ENCODE measurements at regions not wholly inside any gene's neighbourhood (a gene's known extent, or its start where the extent isn't known, plus 50 kb on each side); places are given as distances from the start of the nearest gene placed in this dataset.
"Not testable (repeated sequence)": the region's sequence is repeated elsewhere in the genome, so short reads cannot be mapped to it uniquely, and the experiment has no call there.

DNA sequence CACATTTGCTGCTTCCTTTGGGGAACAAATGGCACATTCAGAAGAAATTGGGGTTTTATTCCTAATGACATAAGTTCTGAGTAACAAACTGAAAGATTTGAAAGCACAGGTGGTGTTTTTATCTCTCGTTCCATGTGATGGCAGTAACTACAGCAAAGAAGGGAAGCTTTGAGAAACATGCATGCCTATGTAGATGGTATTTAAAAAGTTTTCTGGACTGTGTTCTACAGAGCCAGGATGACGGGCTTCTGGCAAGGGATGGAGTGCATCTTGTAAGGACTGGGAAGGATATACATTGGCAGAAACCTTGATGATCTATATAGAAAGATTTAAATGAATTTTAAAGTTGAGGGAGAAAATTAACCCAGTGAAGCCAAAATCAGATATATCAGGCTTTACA is 362.2 kb upstream of the ROPN1 start:
- H3K4me1 Mint-ChIP-seq = no peaks in the 10 kb centered on the region
- H3K27ac Mint-ChIP-seq = no peak overlapping the region
- no peak overlapping the region for H3K4me3 Mint-ChIP-seq
- DNase-seq = no peak
- no peak for ATAC-seq (ENCODE audit: low read depth in 2 of 2)
- peaks cover 10 to 38% (median 25%) of the 10 kb centered on the region in 3 donors for H3K27me3 Mint-ChIP-seq
- peaks cover 0 to 7% of the 10 kb centered on the region in 2 donors for H3K36me3 Mint-ChIP-seq
- H3K9me3 Mint-ChIP-seq = peaks cover 0 to 12% (median 0%) of the 10 kb centered on the region in 7 donors

DNA sequence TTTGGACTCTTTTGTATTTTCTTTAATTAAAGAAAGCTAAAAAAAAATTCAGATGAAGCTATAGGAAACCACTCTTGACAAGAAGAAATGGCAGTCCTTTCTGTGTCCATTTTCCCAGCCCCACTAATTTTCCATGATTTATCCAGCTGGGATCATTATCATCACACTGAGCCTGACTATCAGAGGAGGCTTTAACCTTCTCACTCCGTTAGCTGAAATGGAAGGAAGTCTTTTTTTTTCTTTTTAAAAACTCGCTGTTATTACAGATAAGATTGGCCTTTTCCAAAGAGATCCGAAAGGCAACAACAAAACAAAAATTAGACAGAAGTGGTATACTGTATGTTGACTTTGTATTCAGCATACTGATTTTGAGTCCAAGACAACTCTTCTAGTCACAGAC is 366.2 kb upstream of the ROPN1 start:
- ATAC-seq (ENCODE audit: low read depth in 2 of 2) = no peak
- Mint-ChIP-seq H3K9me3 (peaks cover 0 to 17% (median 0%) of the 10 kb centered on the region in 7 donors), H3K36me3 (peaks cover 0 to 7% of the 10 kb centered on the region in 2 donors), H3K4me1 (no peaks in the 10 kb centered on the region), H3K27me3 (peaks cover 10 to 52% (median 35%) of the 10 kb centered on the region in 3 donors), H3K27ac (no peak overlapping the region), H3K4me3 (no peak overlapping the region)
- DNase-seq = no peak

DNA sequence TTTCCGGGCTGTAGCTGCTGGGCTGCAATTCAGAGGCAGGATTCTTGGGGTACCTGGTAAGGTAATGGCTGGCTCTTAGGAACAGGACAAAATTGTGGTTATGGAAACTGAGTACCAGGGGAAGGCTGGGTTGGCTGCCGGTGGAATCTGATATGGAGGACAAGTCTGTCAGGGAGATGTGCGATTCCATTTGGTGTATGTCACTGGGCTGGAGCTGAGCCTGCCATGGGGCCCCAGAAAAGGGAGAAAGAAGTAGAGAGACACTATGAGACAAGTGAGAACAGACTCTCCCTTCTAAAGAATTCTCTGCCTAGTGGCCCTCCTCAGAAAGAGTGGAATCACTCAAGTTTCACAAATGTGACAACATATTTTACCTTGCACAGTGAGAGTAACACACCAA is 368.2 kb upstream of the ROPN1 start:
- DNase-seq (no peak), ATAC-seq (ENCODE audit: low read depth in 2 of 2) (no peak)
- Mint-ChIP-seq H3K4me3 (no peak overlapping the region), H3K27ac (no peak overlapping the region), H3K36me3 (peaks cover 0 to 7% of the 10 kb centered on the region in 2 donors), H3K27me3 (peaks cover 10 to 48% (median 38%) of the 10 kb centered on the region in 3 donors), H3K9me3 (peaks cover 0 to 17% (median 0%) of the 10 kb centered on the region in 7 donors), H3K4me1 (no peaks in the 10 kb centered on the region)

DNA sequence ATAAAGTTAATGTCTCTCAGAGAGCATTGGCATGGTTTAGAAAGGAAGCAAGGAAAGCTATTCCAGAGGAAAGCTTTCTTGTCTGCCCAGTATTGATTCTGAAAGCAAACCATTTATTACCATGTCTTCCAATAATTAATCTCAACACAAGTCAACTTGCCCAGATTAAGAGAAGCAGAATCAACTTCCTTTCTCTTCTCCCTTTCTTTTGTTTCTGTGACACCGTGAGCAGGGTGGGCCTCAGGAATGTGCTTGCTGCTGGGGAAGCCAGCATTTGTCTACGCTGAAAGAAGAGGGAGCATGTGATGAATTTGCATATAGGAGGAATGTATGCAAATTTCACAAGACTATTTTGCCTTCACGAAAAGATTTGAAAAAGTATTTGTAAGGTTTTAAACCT is 368.6 kb upstream of the ROPN1 start:
- H3K4me1 Mint-ChIP-seq = no peaks in the 10 kb centered on the region
- H3K27me3 Mint-ChIP-seq = peaks cover 10 to 52% (median 38%) of the 10 kb centered on the region in 3 donors
- H3K27ac Mint-ChIP-seq = no peak overlapping the region
- DNase-seq (no peak), ATAC-seq (ENCODE audit: low read depth in 2 of 2) (no peak)
- H3K9me3 Mint-ChIP-seq = peaks cover 0 to 17% (median 0%) of the 10 kb centered on the region in 7 donors
- H3K36me3 Mint-ChIP-seq = peaks cover 0 to 7% of the 10 kb centered on the region in 2 donors
- no peak overlapping the region for H3K4me3 Mint-ChIP-seq

DNA sequence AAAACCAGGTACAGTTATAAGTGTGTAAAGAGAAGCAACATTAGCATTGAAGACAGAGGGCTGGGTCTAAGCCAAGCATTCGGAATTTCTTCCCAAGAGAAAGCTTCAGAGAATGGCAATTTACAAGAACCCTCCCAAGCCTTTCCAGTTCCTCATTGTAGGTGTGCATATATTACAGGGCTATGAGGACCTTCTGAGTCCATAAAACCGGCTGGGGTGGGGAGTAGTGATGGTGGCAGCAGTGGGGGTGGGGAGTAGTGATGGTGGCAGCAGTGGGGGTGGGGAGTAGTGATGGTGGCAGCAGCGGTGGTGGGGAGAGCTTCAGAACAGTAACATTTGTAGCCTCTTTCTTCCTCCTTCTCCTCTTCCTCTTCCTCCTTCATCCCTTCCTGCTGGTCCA is 368.7 kb upstream of the UMPS start:
- peaks cover 0 to 6% of the 10 kb centered on the region in 2 donors for H3K36me3 Mint-ChIP-seq
- H3K27me3 Mint-ChIP-seq = peaks cover 10 to 43% (median 31%) of the 10 kb centered on the region in 3 donors
- H3K4me1 Mint-ChIP-seq = no peaks in the 10 kb centered on the region
- no peak overlapping the region for H3K4me3 Mint-ChIP-seq
- ATAC-seq (ENCODE audit: low read depth in 2 of 2) = no peak
- peaks cover 0 to 16% (median 0%) of the 10 kb centered on the region in 7 donors for H3K9me3 Mint-ChIP-seq
- H3K27ac Mint-ChIP-seq = no peak overlapping the region
- DNase-seq = no peak

DNA sequence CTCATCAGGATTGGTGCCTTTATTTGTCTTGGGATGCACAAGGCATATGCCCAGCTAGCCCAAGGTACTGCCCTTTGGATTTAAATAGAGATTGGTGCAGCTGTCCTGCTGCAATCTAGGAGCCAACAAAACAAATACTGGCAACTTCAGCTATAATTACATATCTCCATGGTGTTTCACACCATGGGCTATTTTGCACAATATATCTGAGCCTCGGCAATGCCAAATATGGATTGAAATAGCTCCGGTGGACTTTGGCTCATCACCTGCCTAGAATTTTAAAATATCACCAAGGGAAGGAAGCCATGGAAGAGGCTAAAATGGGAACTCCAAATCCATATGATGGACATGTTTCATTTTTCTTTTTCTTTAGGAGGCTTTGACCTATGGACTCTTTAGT is 367.8 kb upstream of the UMPS start:
- Mint-ChIP-seq H3K36me3 (no peaks in the 10 kb centered on the region), H3K27ac (no peak overlapping the region), H3K9me3 (peaks cover 0 to 7% (median 0%) of the 10 kb centered on the region in 7 donors), H3K27me3 (peaks cover 1 to 34% (median 23%) of the 10 kb centered on the region in 3 donors), H3K4me3 (no peak overlapping the region), H3K4me1 (no peaks in the 10 kb centered on the region)
- no peak for DNase-seq
- ATAC-seq (ENCODE audit: low read depth in 2 of 2) = no peak

DNA sequence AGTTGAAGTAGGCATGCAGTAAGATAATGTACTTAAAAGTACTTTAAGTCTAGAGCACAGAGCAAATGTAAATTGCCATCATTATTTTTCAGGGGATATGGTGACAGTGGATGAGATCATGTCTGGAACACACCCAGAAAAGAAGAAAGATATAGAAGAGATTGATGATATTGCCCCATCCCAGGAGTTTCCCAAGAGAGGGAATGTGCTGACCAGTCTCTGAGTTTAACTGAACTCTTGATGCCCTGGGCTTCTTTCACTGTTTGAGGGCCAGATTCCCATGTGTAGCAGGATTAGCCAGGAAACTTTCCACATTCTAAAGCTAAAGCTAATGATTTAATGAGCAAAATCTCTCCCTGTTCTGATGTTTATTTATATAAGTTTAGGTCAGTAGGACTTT is 366.8 kb upstream of the UMPS start:
- H3K4me1 Mint-ChIP-seq = no peaks in the 10 kb centered on the region
- H3K27ac Mint-ChIP-seq = no peak overlapping the region
- peaks cover 0 to 31% (median 18%) of the 10 kb centered on the region in 3 donors for H3K27me3 Mint-ChIP-seq
- DNase-seq = no peak
- no peak overlapping the region for H3K4me3 Mint-ChIP-seq
- ATAC-seq (ENCODE audit: low read depth in 2 of 2) = no peak
- H3K36me3 Mint-ChIP-seq = no peaks in the 10 kb centered on the region
- H3K9me3 Mint-ChIP-seq = peaks cover 0 to 5% (median 0%) of the 10 kb centered on the region in 7 donors

DNA sequence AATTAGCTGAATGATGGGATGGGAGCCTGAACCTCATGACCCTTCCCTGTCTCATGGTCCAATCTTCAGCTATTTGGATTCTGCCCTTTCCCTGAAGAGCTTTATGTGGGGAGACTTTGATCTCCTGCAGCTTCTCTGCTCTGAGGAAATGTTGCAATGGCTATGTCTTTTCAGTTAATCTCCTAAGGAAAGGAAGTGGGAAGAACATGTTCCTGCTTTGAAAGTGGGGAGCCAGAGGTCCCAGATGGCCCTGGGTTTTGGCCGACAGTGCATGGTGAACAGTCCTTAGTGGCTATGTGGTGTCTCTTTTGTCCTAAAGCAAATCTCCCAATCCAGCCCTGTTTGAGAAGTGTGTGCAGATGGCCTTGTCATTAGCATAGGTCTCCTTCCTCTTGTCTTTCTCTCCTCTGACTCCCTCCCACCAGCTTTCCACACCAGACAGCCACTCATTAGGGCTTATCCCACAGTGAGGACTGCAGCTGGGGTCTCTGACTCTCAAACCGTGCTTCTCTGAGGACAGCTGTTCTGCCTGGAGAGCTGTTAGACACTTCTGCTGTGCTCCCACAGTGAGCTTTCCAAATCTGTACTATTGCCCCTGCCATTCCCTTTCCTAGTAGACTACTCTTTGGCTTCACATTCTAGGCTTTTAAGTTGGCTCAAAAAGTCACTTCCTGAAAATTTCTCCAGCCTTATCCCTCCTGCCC is 365.8 kb upstream of the UMPS start:
- DNase-seq = no peak
- H3K27me3 Mint-ChIP-seq = peaks cover 0 to 25% (median 11%) of the 10 kb centered on the region in 3 donors
- H3K4me1 Mint-ChIP-seq = no peaks in the 10 kb centered on the region
- no peaks in the 10 kb centered on the region for H3K36me3 Mint-ChIP-seq
- peaks cover 0 to 6% (median 5%) of the 10 kb centered on the region in 7 donors for H3K9me3 Mint-ChIP-seq
- no peak for ATAC-seq (ENCODE audit: low read depth in 2 of 2)
- H3K27ac Mint-ChIP-seq = no peak overlapping the region
- H3K4me3 Mint-ChIP-seq = no peak overlapping the region

DNA sequence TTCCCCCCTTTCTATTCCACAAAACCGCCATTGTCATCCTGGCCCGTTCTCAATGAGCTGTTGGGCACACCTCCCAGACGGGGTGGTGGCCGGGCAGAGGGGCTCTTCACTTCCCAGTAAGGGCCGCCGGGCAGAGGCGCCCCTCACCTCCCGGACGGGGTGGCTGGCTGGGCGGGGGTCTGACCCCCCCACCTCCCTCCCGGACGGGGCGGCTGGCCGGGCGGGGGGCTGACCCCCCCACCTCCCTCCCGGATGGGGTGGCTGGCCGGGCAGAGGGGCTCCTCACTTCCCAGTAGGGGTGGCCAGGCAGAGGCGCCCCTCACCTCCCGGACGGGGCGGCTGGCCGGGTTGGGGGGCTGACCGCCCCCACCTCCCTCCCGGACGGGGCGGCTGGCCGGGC is 363.6 kb upstream of the UMPS start:
- H3K36me3 Mint-ChIP-seq; ATAC-seq (ENCODE audit: low read depth in 2 of 2); DNase-seq; H3K4me3 Mint-ChIP-seq; H3K9me3 Mint-ChIP-seq; H3K4me1 Mint-ChIP-seq; H3K27ac Mint-ChIP-seq: not testable (repeated sequence)
- H3K27me3 Mint-ChIP-seq = peaks cover 0 to 18% (median 4%) of the 10 kb centered on the region in 3 donors

DNA sequence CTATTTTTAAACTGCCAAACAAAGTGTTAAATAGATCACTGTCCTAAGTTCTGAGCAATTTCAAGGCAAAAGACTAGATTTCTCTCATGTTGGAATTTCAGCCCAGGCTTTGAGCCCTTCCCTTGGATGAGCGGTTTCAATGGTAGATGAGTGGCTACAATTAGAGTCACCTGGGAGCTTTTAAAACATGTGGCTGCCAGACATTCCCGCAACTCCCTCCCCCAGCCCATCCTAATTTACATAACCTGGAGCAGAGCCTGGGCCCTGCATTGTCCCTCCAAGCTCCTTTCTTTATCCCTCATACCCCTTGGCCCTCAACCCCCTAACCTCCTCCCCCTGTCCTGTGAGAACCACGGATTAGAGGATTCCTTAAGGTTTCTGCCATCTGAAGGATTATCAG is 357.5 kb upstream of the UMPS start:
- ATAC-seq (ENCODE audit: low read depth in 2 of 2) (no peak), DNase-seq (no peak)
- H3K4me1 Mint-ChIP-seq = no peaks in the 10 kb centered on the region
- no peak overlapping the region for H3K27ac Mint-ChIP-seq
- peaks cover 0 to 13% (median 7%) of the 10 kb centered on the region in 7 donors for H3K9me3 Mint-ChIP-seq
- H3K27me3 Mint-ChIP-seq = peaks cover 0 to 20% (median 4%) of the 10 kb centered on the region in 3 donors
- H3K36me3 Mint-ChIP-seq = no peaks in the 10 kb centered on the region
- H3K4me3 Mint-ChIP-seq = no peak overlapping the region

DNA sequence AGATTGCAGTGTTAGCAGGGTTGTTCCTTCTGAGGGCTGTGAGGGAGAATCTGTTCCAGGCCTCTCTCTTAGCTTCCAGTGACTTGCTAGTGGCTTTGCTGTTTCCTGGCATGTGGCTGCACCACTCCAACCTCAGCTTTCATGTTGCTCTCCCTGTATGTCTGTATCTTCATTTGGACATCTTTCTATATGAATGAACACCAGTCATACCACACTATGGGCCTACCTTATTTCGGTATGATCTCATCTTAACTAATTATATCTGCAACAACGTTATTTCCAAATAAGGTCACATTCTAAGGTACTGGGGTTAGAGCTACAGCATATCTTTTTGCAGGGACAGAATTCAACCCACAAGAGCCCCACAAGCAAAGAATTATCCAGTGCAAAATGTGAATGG is 356.7 kb upstream of the UMPS start:
- H3K36me3 Mint-ChIP-seq = no peaks in the 10 kb centered on the region
- peaks cover 0 to 20% (median 9%) of the 10 kb centered on the region in 7 donors for H3K9me3 Mint-ChIP-seq
- no peaks in the 10 kb centered on the region for H3K4me1 Mint-ChIP-seq
- H3K4me3 Mint-ChIP-seq = no peak overlapping the region
- H3K27me3 Mint-ChIP-seq = peaks cover 0 to 20% (median 4%) of the 10 kb centered on the region in 3 donors
- no peak overlapping the region for H3K27ac Mint-ChIP-seq
- DNase-seq = no peak
- no peak for ATAC-seq (ENCODE audit: low read depth in 2 of 2)

DNA sequence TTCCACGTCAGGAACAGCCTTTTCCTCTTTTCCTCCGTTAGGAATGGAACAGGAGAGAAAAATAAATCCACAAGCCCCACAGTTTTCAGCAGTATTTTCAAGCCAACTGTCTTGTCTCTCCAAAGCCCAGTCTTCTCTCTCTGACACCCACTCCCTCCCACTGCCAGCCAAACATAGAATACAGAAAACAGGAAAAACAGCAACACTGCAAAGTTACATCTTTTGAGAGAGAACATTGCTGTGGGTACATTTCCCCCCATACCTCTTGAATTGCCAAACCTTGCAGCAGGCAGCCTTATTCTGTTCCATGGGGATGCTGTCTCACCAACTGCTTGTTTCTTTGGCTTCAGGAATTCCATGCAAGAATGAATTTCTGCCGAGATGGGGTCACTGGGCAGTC is 355.7 kb upstream of the UMPS start:
- no peak overlapping the region for H3K4me3 Mint-ChIP-seq
- no peak for DNase-seq
- H3K27ac Mint-ChIP-seq = no peak overlapping the region
- peaks cover 0 to 18% (median 6%) of the 10 kb centered on the region in 7 donors for H3K9me3 Mint-ChIP-seq
- H3K27me3 Mint-ChIP-seq = peaks cover 0 to 20% (median 4%) of the 10 kb centered on the region in 3 donors
- H3K4me1 Mint-ChIP-seq = no peaks in the 10 kb centered on the region
- H3K36me3 Mint-ChIP-seq = no peaks in the 10 kb centered on the region
- ATAC-seq (ENCODE audit: low read depth in 2 of 2) = no peak

DNA sequence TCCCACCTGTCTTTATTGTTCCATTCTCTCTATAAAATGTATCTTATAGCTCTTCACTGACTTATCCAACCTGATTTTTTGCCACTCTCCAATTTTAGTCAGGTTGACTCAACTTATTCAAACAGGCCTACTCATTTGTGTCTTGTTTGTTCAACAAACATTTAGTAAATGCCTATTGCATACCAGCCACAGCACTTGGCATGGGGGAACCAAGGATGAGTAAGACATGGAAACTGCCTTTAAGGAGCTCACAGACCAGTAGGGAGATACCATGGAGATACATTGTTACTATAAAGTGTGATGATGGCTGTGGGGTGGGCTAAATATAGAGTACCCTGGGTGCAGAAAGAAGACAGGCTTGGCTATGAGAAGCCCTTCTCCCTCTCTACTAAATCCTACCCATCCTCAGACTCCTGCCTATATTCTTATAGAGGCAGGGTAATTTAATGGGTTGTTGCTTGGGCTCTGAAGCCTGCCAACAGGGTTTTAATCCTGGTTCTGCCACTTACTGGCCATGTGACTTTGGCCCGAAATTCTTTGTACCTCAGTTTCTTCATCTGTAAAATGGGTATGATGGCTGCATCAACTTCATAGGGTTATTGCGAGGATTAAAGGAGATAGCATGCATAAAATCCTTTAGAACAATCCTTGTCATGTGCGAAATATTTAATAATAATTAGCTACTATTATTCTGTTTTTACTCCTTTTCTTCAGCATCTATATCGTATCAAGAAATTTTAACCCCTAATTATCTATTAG is 348.5 kb upstream of the UMPS start:
- peaks cover 0 to 18% (median 5%) of the 10 kb centered on the region in 7 donors for H3K9me3 Mint-ChIP-seq
- peaks cover 21 to 24% (median 23%) of the 10 kb centered on the region in 3 donors for H3K27me3 Mint-ChIP-seq
- ATAC-seq (ENCODE audit: low read depth in 2 of 2) (no peak), DNase-seq (no peak)
- H3K36me3 Mint-ChIP-seq = no peaks in the 10 kb centered on the region
- H3K4me1 Mint-ChIP-seq = no peaks in the 10 kb centered on the region
- no peak overlapping the region for H3K27ac Mint-ChIP-seq
- H3K4me3 Mint-ChIP-seq = no peak overlapping the region

DNA sequence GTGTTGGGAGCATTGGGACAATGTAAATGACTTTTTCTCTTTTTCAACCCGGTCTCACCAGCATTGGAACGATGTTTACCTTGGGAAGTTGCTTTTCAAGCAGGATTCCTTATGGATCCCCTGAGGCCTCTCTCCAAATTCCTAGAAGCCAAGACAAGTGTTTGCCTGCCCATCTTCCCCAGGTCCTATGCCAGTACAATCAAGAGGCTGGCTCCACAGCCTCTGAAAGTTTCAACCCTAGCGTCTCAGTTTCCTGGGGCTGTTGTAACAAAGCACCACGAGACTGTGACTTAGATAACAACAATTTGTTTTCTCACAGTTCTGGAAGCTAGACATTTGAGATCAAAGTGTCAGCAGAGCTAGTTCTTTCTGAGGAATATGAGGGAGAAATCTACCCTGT is 347.2 kb upstream of the UMPS start:
- Mint-ChIP-seq H3K27ac (no peak overlapping the region), H3K27me3 (peaks cover 24 to 29% (median 27%) of the 10 kb centered on the region in 3 donors), H3K9me3 (peaks cover 0 to 7% (median 0%) of the 10 kb centered on the region in 7 donors), H3K4me1 (no peaks in the 10 kb centered on the region), H3K36me3 (no peaks in the 10 kb centered on the region), H3K4me3 (no peak overlapping the region)
- DNase-seq (no peak), ATAC-seq (ENCODE audit: low read depth in 2 of 2) (no peak)
